NCI-H526 (cell line): ENCODE measurements at regions not wholly inside any gene's neighbourhood (a gene's known extent, or its start where the extent isn't known, plus 50 kb on each side); places are given as distances from the start of the nearest gene placed in this dataset.
"Not testable (repeated sequence)": the region's sequence is repeated elsewhere in the genome, so short reads cannot be mapped to it uniquely, and the experiment has no call there.

Source experiments
- DNase-seq, 2 experiments: peaks; one replicate each; lab custom pipeline; 2025; lab: John Stamatoyannopoulos, UW

- no peak for DNase-seq
These were observed 436.7 kb downstream of the DAD1 start for GRCh38 chr14:22152161-22152870.

- DNase-seq, result no peak
These were observed 437.9 kb downstream of the DAD1 start for GRCh38 chr14:22151121-22151520.

DNA sequence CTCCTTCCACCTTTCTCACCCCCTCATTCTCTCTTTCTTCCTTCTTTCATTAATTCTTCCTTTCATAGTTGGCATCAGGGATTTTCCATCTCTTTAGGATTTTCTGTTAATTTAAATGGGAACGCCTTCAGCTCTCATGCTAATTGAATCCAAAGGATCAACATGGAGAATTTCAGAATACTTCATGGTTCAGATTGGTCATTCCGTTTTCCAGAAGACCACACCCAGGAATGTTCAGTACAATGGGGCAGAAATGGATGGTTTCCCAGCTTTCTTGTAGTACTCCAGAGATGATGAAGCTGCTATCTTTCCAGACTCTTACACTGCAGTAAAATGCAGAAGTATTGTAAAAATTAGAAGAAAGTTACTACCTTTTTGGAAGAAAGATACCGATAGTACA lies 440.0 kb downstream of the DAD1 start:
- no peak for DNase-seq

- DNase-seq, result no peak
These were observed 441.3 kb downstream of the DAD1 start for GRCh38 chr14:22147716-22148115.

DNA sequence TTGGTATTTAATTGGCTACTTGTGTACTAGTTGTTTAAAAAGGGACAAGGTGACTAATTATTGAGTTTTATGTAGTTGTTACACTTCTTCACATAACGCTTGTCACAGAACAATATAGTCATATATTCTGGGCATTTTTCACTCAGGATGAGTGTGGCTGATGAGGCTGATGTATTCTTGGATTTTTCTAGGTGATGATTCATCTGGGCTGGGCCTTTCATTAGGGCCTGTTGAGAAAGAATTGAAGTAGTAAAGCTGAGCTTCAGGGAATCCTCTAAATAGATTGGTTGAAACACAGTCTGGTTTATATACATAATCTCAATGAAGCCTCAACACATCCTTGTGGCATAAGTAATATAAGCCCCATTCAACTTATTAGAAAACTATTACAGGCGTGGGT lies 445.7 kb downstream of the DAD1 start:
- no peak for DNase-seq

DNA sequence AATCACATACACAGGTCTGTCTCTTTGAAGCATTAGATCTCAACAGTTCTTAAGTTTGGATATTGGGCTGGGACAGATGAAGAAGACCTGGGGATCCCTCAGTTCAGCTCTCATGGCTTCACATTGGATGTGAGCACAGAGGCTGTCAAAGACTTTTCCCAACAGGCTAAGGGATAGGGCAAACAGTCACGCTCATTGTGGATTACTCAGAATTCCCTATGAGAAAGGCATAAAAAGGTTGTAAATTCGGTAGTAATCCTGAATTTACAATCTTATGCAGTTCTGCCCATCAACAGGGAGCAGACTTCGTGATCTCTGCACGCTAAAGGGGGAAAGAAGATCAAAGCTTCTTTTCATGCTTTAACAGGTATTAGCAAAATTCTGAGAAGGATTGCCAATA lies 448.4 kb downstream of the DAD1 start:
- DNase-seq, result no peak

DNA sequence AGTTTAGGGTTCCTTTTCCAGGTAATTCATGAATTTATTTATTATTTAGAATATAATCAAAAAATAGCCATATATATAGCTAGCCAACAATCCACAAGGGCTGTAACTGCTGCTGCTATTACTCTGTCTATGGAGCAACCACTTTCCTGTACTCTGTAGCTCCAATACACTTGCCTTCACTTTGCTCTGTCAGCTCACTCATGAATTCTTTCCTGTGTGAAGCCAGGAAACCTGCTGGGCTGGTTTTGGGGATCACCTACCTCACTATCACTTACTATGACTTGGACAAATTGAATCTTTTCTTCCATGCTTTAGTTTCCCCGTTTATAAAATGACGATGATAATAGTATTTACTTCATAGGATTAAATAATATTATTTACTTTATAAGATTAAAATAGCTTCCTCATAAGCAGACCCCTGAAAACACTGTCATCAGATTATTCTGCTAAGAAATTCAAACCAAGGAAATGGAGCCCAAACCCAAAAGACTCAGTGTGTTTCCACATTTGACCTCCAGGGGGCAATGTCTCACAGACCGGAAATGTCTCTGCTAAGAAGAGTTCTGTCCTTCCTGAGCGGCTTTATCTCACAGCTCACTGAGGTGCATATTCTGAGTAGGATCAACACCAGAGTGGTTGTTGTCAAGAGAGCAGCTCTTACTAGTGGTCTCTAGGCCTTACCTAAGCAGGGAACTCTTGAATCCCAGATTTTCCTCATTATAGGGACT lies 457.1 kb downstream of the DAD1 start:
- DNase-seq, result peak in 1 of 2 experiments; percentile 6

GRCh38 chr14:22124073-22124613 lies 450.5 kb upstream of the OR4E1 start:
- DNase-seq, result no peak

DNA sequence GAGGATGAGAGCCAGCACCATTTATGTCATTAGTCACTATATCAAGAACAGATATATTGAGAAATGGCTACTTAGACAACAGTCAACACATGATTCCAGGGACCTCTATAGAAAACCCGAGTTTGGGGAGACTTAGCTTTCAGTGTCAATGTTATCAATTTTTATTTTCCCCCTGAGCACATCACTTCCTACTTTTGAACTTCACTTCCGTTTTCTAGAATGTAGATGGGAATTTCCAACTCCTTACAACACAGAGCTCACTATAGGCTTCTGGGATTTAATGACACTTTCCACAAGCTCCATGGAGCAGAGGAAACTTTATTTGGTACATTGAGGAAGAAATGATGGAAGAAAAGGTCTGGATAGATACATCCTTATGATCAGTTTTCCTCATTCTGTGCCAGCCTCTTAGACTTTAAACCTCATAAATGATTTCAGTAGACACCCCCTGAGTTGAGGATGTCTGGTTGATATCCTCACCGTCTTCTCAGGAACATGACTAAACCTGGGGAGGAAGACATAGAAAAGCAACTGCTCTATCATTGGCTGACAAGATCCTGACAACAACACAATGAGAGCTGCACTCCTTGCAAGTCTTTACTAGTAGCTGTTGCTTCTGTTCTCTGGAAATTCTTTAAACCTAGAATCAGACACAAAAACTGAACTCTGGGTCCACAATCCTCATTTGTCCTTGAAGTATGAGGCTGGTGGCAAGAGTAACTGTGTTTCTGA lies 449.4 kb upstream of the OR4E1 start:
- no peak for DNase-seq

DNA sequence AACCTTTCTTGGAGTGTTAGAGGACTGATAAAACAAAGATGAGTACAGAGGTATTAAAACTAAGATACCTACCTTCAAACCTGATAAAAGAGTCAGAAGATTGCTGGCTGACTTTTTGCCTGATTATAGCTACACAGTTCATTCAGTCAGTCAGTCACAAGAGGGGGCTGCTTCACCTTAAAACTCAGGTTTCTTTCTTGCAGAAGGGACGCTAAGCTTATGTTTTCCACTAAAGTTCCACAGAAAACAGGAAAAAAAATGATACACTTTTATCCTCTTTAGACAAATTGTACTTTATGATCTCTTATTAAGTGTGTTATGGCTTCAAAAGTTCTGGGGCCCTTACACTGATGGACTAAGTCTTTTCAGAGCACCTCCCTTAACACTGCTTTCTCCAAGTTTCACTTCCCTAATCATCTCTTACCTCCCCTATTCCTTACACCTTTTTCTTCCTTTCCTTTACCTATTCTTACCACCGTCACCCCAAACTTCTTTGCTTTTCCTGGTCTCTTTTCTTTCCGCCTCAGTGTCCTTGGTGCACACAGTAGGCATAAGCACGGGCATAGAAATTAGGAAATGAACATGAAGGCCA lies 448.7 kb upstream of the OR4E1 start:
- no peak for DNase-seq

DNA sequence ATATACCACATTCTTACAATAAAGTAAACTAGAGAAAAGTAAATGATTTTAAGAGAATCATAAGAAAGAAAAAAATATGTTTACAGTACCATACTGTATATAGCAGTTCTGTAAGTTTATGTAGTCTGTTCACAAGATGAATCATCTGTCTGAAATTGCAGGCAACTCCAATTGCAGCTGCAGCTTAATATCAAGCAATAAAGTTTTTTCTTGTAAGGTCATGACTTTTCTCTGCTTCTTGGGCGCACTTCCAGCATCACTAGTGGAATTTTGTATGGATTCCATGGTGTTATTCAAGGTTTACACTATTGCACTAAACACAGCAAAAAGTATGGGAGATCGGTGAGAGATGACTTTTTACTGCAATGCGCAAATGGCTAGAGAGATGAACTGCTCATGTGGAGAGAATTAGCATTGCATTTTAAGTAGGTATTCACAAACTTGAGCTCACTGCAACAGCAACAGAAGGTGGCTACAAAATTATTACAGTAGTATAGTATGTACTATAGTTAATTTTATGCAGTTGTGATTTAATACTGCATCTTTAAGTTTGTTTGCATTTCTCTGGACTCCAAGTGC lies 445.4 kb upstream of the OR4E1 start:
- DNase-seq, result no peak

DNA sequence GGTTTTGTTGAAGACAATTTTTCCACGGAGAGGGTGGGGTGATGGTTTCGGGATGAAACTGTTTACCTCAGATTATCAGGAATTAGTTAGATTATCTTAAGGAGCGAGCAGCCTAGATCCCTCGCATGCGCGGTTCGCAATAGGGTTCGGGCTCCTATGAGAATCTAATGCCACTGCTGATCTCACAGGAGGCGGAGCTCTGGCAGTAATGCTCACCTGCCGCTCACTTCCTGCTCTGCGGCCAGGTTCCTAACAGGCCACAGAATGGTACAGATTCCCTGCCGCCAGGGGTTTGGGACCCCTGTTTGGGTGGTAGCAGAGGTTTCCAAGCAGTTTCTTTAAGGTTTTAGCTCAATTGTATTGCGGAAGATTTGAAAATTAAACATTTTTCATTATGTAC lies 439.8 kb upstream of the OR4E1 start:
- no peak for DNase-seq

DNA sequence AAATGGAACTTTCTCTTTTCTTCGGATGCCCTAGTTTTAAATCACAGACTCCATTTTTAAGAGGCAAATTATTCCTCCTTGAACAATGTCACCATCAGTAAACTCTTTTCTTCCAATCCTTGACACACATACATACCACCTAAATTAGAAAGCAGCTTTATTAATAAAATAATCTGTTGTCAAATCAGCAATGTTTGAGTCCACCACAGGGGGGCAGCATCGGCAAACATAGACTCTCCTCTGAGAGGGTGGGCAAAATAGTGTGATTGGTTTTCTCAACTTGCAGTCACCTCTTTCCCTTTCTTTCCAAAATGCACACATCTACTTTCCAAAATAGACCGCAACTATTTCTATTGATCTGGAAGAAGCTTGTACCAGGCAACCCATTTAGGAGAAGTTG lies 438.4 kb upstream of the OR4E1 start:
- DNase-seq, result no peak

GRCh38 chr14:22107753-22108152 lies 434.1 kb upstream of the OR4E1 start:
- DNase-seq, result no peak

DNA sequence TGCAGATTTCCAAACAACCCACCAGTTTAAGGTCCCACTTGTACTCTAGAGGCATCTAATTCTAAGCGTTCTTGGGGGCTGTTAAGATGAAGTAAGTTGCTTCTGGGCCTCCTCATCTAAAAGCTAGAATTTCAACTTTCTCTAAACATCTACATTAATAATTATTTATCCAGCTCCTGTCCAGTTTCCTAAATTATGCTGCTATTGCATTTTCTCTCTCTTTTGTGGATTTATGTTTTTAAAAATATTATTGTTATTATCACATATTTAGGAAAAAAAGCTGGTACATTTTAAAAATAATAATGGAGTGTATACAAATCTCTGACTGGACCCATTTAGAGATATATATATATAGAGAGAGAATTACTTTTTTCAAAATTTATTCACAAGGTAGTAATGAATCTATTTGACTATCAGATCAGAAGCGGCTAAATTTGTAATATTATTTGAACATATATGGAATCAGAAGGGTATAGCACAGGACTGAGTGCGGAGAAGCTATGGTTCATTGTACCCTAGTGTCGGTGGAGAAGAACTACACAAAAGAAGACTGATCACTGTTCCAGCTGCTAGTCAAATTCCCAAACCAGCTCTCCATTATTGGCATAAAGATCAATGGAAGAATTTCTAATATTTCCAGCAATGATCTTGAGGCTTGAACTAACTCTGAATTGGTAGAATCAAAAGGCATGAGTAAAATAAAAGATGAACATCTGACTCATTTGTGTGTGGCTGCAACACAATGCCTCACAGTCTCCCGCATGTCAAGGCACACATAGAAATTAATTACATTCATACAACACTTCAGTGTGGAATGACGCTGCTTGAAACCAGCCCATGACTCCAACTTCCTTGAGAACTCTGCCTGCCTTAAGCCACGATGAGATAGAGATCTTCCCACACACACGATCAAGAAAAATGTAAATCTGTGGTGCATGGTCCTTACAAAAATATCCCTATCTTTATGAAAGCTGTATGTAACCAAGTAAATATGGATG lies 433.4 kb upstream of the OR4E1 start:
- no peak for DNase-seq

DNA sequence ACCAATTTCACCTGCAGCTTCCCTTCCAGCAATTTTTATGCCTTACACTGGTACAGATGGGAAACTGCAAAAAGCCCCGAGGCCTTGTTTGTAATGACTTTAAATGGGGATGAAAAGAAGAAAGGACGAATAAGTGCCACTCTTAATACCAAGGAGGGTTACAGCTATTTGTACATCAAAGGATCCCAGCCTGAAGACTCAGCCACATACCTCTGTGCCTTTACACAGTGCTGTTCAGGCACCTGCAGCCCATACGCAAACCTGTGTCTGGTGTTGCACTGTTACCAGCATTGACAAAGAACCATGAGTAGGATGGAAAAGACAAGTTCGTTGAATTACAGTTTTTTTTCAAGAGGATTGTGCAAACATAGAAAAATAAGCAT lies 432.0 kb upstream of the OR4E1 start:
- DNase-seq, result no peak

DNA sequence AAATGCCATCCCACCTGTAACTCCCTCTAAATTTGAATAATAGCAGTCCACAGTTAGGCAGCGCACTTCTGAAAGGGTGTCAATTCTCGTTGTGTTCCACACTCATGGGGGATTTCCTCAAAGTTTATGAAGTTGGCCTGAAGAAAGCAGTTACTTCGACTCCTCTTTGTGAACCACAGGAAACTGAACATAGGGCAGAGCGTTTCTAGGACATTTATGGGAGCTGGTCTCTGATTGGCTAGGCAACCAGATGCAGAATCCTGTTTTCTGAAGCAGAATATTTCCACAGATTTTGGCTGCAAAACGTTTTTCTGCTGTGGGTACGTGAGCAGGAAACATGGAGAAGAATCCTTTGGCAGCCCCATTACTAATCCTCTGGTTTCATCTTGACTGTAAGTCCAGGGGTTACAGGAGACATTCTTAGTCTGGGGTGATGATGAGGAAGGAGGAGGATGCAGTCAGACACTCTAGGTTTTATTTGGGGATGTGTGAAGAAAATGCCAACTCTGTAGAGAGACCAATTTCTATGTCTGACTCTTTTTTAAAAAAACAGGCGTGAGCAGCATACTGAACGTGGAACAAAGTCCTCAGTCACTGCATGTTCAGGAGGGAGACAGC lies 431.5 kb upstream of the OR4E1 start:
- DNase-seq, result no peak

GRCh38 chr14:22100764-22101120 lies 427.1 kb upstream of the OR4E1 start:
- DNase-seq, result not testable (repeated sequence)

- DNase-seq, result peak in 1 of 2 experiments; percentile 47
These were observed 426.5 kb upstream of the OR4E1 start for GRCh38 chr14:22099942-22100763.

GRCh38 chr14:22098435-22098834 lies 424.8 kb upstream of the OR4E1 start:
- no peak for DNase-seq
